ENCODE measurements at regions not wholly inside any gene's neighbourhood (a gene's known extent, or its start where the extent isn't known, plus 50 kb on each side); places are given as distances from the start of the nearest gene placed in this dataset.

DNA sequence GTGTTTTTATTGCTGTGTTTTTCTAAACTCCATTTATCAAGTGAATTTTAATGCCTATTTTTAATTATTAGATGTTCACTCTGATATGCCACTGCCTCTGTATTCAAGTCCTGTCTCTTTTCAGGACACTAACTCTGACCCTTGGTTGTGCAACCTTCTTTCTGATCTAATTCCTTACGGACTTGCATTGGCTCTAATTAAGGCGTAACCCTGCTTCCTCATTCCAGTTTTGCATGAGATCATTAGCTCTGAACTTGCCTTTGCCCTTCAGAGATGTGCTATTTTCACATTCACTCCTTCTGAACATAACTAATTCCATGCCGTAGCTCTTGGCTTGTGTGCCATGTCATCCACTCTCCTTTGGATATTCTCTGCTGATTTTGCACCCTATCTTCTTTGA lies 162.5 kb upstream of the TMEFF2 start (continued):
- TF ChIP-seq ZNF354C (tag by site-specific recombination; IDR thresholded peaks at IDR 0.05; ENCODE audit: borderline replicate concordance, low read depth) (no peak), ZNF707 (tag by site-specific recombination; IDR thresholded peaks at IDR 0.05) (no peak), ZNF335 (tag by site-specific recombination; conservative IDR thresholded peaks at IDR 0.05) (no peak), ZNF664 (tag by site-specific recombination; IDR thresholded peaks at IDR 0.05) (no peak)
- TF ChIP-seq, protein P1, sequence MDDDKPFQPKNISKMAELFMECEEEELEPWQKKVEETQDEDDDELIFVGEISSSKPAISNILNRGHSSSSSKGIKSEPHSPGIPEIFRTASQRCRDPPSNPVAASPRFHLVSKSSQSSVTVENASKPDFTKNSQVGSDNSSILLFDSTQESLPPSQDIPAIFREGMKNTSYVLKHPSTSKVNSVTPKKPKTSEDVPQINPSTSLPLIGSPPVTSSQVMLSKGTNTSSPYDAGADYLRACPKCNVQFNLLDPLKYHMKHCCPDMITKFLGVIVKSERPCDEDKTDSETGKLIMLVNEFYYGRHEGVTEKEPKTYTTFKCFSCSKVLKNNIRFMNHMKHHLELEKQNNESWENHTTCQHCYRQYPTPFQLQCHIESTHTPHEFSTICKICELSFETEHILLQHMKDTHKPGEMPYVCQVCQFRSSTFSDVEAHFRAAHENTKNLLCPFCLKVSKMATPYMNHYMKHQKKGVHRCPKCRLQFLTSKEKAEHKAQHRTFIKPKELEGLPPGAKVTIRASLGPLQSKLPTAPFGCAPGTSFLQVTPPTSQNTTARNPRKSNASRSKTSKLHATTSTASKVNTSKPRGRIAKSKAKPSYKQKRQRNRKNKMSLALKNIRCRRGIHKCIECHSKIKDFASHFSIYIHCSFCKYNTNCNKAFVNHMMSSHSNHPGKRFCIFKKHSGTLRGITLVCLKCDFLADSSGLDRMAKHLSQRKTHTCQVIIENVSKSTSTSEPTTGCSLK (tag by site-specific recombination; IDR thresholded peaks at IDR 0.05): no peak
- TF ChIP-seq, protein P2, sequence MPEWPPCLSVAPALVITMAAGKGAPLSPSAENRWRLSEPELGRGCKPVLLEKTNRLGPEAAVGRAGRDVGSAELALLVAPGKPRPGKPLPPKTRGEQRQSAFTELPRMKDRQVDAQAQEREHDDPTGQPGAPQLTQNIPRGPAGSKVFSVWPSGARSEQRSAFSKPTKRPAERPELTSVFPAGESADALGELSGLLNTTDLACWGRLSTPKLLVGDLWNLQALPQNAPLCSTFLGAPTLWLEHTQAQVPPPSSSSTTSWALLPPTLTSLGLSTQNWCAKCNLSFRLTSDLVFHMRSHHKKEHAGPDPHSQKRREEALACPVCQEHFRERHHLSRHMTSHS (tag by site-specific recombination; IDR thresholded peaks at IDR 0.05): no peak

DNA sequence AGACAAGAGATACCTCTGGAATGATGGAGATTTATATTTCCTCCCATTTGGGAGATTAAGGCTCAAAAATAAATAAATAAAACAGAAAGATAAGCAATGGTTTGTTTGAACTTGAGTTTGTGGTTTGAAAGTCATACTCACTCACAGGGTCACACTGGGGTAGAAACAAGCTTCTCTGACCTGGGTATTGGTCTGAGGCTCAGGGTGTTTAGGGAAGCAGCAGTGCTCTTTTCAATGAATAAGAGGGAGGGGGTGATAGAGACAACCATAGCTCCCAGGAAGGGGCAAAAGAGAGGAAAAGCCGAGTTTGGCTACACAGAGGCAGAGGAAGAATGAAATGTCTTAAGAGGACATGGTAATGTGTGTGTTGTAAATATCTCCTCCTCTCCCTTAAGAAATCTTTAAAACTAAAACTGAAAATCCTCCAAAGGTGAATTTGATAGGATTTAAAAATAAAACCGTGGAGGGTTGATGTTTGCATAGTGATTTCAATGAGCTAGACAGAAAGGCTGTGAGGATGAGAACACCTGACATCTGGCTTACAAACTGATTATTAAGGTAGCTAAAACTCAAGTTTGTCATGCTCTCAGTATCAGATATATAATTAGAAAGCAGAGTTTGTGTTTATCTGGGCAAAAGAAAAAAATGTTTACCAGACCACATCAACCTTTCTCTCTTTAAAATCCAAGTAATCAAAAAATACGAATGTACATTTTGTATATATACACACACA lies 159.9 kb upstream of the TMEFF2 start:
- TF ChIP-seq, protein P3, sequence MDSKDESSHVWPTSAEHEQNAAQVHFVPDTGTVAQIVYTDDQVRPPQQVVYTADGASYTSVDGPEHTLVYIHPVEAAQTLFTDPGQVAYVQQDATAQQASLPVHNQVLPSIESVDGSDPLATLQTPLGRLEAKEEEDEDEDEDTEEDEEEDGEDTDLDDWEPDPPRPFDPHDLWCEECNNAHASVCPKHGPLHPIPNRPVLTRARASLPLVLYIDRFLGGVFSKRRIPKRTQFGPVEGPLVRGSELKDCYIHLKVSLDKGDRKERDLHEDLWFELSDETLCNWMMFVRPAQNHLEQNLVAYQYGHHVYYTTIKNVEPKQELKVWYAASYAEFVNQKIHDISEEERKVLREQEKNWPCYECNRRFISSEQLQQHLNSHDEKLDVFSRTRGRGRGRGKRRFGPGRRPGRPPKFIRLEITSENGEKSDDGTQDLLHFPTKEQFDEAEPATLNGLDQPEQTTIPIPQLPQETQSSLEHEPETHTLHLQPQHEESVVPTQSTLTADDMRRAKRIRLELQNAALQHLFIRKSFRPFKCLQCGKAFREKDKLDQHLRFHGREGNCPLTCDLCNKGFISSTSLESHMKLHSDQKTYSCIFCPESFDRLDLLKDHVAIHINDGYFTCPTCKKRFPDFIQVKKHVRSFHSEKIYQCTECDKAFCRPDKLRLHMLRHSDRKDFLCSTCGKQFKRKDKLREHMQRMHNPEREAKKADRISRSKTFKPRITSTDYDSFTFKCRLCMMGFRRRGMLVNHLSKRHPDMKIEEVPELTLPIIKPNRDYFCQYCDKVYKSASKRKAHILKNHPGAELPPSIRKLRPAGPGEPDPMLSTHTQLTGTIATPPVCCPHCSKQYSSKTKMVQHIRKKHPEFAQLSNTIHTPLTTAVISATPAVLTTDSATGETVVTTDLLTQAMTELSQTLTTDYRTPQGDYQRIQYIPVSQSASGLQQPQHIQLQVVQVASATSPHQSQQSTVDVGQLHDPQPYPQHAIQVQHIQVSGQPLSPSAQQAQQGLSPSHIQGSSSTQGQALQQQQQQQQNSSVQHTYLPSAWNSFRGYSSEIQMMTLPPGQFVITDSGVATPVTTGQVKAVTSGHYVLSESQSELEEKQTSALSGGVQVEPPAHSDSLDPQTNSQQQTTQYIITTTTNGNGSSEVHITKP (tag by site-specific recombination; IDR thresholded peaks at IDR 0.05): no peak
- TF ChIP-seq ZNF157 (tag by site-specific recombination; IDR thresholded peaks at IDR 0.05): no peak
- no peak for TF ChIP-seq ZNF184 (tag by site-specific recombination; IDR thresholded peaks at IDR 0.05)
- no peak for TF ChIP-seq ZNF776 (tag by site-specific recombination; IDR thresholded peaks at IDR 0.05; ENCODE audit: borderline replicate concordance)
- no peak for TF ChIP-seq ZNF23 (tag by site-specific recombination; IDR thresholded peaks at IDR 0.05; ENCODE audit: borderline replicate concordance)
- TF ChIP-seq ZNF112 (tag by site-specific recombination; IDR thresholded peaks at IDR 0.05): no peak
- TF ChIP-seq ZNF658 (tag by site-specific recombination; IDR thresholded peaks at IDR 0.05): no peak
- TF ChIP-seq, protein P4, sequence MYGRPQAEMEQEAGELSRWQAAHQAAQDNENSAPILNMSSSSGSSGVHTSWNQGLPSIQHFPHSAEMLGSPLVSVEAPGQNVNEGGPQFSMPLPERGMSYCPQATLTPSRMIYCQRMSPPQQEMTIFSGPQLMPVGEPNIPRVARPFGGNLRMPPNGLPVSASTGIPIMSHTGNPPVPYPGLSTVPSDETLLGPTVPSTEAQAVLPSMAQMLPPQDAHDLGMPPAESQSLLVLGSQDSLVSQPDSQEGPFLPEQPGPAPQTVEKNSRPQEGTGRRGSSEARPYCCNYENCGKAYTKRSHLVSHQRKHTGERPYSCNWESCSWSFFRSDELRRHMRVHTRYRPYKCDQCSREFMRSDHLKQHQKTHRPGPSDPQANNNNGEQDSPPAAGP (tag by site-specific recombination; IDR thresholded peaks at IDR 0.05): no peak
- ChIA-PET CTCF (no interaction called here), POLR2A (no interaction called here)
- Histone ChIP-seq H3K27ac (ENCODE audit: extremely low read depth, low read depth, low read length) (no peak overlapping the region), H3K36me3 (ENCODE audit: control insufficient read depth in 2 of 2, insufficient read depth in 1 of 2, low read length in 2 of 2) (no peaks in the 10 kb centered on the region), H3K9me3 (ENCODE audit: control insufficient read depth, insufficient read depth, low read depth, low read length) (no peaks in the 10 kb centered on the region), H3K4me1 (ENCODE audit: control insufficient read depth, insufficient read depth, low read length) (no peaks in the 10 kb centered on the region), H3K4me3 (ENCODE audit: low read depth, low read length) (no peak overlapping the region)

DNA sequence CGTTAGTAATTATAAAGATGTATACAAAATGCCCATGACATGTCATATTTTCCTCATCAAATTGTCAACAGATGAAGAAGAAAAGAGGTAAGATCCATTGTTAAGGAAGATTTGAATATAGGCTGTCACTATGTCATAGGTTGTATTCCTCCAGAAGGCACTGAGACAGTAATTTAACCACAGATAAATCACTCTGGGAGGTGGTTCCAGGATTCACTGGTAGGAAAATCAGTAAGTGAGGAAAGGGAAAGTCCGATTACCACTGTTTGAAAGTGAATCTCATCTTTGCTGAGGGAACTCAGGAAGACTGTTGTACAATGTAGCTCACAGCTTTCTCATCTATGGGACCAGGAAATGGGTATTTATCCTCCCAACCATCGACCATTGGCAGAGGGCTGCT lies 152.8 kb upstream of the TMEFF2 start:
- Histone ChIP-seq H3K27ac (ENCODE audit: extremely low read depth, low read depth, low read length) (no peak overlapping the region), H3K4me1 (ENCODE audit: control insufficient read depth, insufficient read depth, low read length) (no peaks in the 10 kb centered on the region), H3K4me3 (ENCODE audit: low read depth, low read length) (no peak overlapping the region), H3K36me3 (ENCODE audit: control insufficient read depth in 2 of 2, insufficient read depth in 1 of 2, low read length in 2 of 2) (no peaks in the 10 kb centered on the region), H3K9me3 (ENCODE audit: control insufficient read depth, insufficient read depth, low read depth, low read length) (no peaks in the 10 kb centered on the region)
- ChIA-PET CTCF (no interaction called here), POLR2A (no interaction called here)
- TF ChIP-seq KLF10 (tag by site-specific recombination; IDR thresholded peaks at IDR 0.05): no peak
- TF ChIP-seq, protein P5, sequence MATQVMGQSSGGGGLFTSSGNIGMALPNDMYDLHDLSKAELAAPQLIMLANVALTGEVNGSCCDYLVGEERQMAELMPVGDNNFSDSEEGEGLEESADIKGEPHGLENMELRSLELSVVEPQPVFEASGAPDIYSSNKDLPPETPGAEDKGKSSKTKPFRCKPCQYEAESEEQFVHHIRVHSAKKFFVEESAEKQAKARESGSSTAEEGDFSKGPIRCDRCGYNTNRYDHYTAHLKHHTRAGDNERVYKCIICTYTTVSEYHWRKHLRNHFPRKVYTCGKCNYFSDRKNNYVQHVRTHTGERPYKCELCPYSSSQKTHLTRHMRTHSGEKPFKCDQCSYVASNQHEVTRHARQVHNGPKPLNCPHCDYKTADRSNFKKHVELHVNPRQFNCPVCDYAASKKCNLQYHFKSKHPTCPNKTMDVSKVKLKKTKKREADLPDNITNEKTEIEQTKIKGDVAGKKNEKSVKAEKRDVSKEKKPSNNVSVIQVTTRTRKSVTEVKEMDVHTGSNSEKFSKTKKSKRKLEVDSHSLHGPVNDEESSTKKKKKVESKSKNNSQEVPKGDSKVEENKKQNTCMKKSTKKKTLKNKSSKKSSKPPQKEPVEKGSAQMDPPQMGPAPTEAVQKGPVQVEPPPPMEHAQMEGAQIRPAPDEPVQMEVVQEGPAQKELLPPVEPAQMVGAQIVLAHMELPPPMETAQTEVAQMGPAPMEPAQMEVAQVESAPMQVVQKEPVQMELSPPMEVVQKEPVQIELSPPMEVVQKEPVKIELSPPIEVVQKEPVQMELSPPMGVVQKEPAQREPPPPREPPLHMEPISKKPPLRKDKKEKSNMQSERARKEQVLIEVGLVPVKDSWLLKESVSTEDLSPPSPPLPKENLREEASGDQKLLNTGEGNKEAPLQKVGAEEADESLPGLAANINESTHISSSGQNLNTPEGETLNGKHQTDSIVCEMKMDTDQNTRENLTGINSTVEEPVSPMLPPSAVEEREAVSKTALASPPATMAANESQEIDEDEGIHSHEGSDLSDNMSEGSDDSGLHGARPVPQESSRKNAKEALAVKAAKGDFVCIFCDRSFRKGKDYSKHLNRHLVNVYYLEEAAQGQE (tag by site-specific recombination; IDR thresholded peaks at IDR 0.05): no peak
- no peak for TF ChIP-seq REPIN1 (tag by site-specific recombination; IDR thresholded peaks at IDR 0.05; ENCODE audit: low read depth)
- no peak for TF ChIP-seq ZNF239 (tag by site-specific recombination; IDR thresholded peaks at IDR 0.05)
- no peak for TF ChIP-seq ZNF658 (tag by site-specific recombination; IDR thresholded peaks at IDR 0.05)
- TF ChIP-seq, protein P6, sequence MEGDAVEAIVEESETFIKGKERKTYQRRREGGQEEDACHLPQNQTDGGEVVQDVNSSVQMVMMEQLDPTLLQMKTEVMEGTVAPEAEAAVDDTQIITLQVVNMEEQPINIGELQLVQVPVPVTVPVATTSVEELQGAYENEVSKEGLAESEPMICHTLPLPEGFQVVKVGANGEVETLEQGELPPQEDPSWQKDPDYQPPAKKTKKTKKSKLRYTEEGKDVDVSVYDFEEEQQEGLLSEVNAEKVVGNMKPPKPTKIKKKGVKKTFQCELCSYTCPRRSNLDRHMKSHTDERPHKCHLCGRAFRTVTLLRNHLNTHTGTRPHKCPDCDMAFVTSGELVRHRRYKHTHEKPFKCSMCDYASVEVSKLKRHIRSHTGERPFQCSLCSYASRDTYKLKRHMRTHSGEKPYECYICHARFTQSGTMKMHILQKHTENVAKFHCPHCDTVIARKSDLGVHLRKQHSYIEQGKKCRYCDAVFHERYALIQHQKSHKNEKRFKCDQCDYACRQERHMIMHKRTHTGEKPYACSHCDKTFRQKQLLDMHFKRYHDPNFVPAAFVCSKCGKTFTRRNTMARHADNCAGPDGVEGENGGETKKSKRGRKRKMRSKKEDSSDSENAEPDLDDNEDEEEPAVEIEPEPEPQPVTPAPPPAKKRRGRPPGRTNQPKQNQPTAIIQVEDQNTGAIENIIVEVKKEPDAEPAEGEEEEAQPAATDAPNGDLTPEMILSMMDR (tag by site-specific recombination; IDR thresholded peaks at IDR 0.05): no peak
- no peak for TF ChIP-seq ZNF670 (tag by site-specific recombination; IDR thresholded peaks at IDR 0.05; ENCODE audit: low read depth)
